GM12891 (cell line): ENCODE measurements at regions not wholly inside any gene's neighbourhood (a gene's known extent, or its start where the extent isn't known, plus 50 kb on each side); places are given as distances from the start of the nearest gene placed in this dataset.

Experiments
- DNase-seq: peaks from one replicate; pipeline ENCODE4 v3.0.0; 2011; ENCODE audit warnings: low spot score; ENCODE audit not compliant: insufficient read length
- FAIRE-seq: peaks from 2 replicates; lab custom pipeline; 2011; peaks lifted over from hg19 to GRCh38; lab: Jason Lieb, UNC
- PAX5 ChIP-seq: IDR thresholded peaks from 2 replicates; pipeline ENCODE4 v1.6.1; 2011; ENCODE audit warnings: low read length, moderate library complexity, mild to moderate bottlenecking; ENCODE audit not compliant: insufficient read depth, severe bottlenecking
- POLR2A ChIP-seq: IDR thresholded peaks from 2 replicates; pipeline ENCODE4 v1.6.1; 2011; ENCODE audit warnings: low read depth, low read length, control low read depth
- POLR2AphosphoS5 ChIP-seq: IDR thresholded peaks from 2 replicates; pipeline ENCODE4 v1.6.1; 2011; ENCODE audit warnings: low read depth, low read length, control low read depth
- POU2F2 ChIP-seq: IDR thresholded peaks from 2 replicates; pipeline ENCODE4 v1.6.1; 2011; ENCODE audit warnings: low read depth, mild to moderate bottlenecking, control low read depth, low read length, moderate library complexity
- SPI1 ChIP-seq: IDR thresholded peaks from 2 replicates; pipeline ENCODE4 v1.6.1; 2011; ENCODE audit warnings: low read depth, low read length, control low read depth
- TAF1 ChIP-seq: IDR thresholded peaks from 2 replicates; pipeline ENCODE4 v1.6.1; 2011; ENCODE audit warnings: low read depth, low read length, control low read depth

GRCh38 chr11:70933981-70934583, 318.3 kb downstream of the SHANK2 start:
- FAIRE-seq (no peak), DNase-seq (no peak)
- TF ChIP-seq POLR2AphosphoS5 (no peak), TAF1 (no peak), PAX5 (no peak), SPI1 (no peak), POLR2A (no peak)

GRCh38 chr11:70935006-70935768, 317.2 kb downstream of the SHANK2 start:
- TF ChIP-seq PAX5, result no peak
- no peak for TF ChIP-seq POLR2AphosphoS5
- no peak for TF ChIP-seq SPI1
- no peak for TF ChIP-seq POLR2A
- no peak for TF ChIP-seq POU2F2
- TF ChIP-seq TAF1, result no peak
- FAIRE-seq (no peak), DNase-seq (no peak)

- FAIRE-seq, result no peak
- no peak for DNase-seq
Observed at GRCh38 chr11:70942593-70942992, 309.8 kb downstream of the SHANK2 start.

GRCh38 chr11:70944141-70944540, 308.2 kb downstream of the SHANK2 start:
- DNase-seq (no peak), FAIRE-seq (no peak)
- no peak for TF ChIP-seq POLR2AphosphoS5
- TF ChIP-seq SPI1, result no peak

More at GRCh38 chr11:70942593-70942992, 309.8 kb downstream of the SHANK2 start:
- TF ChIP-seq POLR2A (no peak), PAX5 (no peak), SPI1 (no peak), TAF1 (no peak), POU2F2 (no peak), POLR2AphosphoS5 (no peak)

GRCh38 chr11:70944636-70945035, 307.7 kb downstream of the SHANK2 start:
- TF ChIP-seq POU2F2, result no peak
- TF ChIP-seq PAX5, result no peak
- no peak for TF ChIP-seq SPI1
- TF ChIP-seq TAF1, result no peak
- TF ChIP-seq POLR2AphosphoS5, result no peak
- TF ChIP-seq POLR2A, result no peak
- DNase-seq (no peak), FAIRE-seq (no peak)

- no peak for TF ChIP-seq POU2F2
- no peak for TF ChIP-seq POLR2AphosphoS5
- TF ChIP-seq TAF1, result no peak
- TF ChIP-seq POLR2A, result no peak
- no peak for TF ChIP-seq SPI1
- no peak for TF ChIP-seq PAX5
- DNase-seq, result no peak
- FAIRE-seq, result no peak
Observed at GRCh38 chr11:70948398-70948797, 304.0 kb downstream of the SHANK2 start.

- FAIRE-seq (no peak), DNase-seq (no peak)
- no peak for TF ChIP-seq POU2F2
- TF ChIP-seq PAX5, result no peak
- TF ChIP-seq POLR2A, result no peak
- no peak for TF ChIP-seq TAF1
- TF ChIP-seq SPI1, result no peak
- no peak for TF ChIP-seq POLR2AphosphoS5
Observed at GRCh38 chr11:70948855-70949531, 303.4 kb downstream of the SHANK2 start.

GRCh38 chr11:70951139-70951804, 301.1 kb downstream of the SHANK2 start:
- DNase-seq (no peak), FAIRE-seq (no peak)
- TF ChIP-seq PAX5 (no peak), POU2F2 (no peak), SPI1 (no peak), POLR2AphosphoS5 (no peak), TAF1 (no peak)

GRCh38 chr11:70952191-70952590, 300.2 kb downstream of the SHANK2 start:
- no peak for FAIRE-seq
- TF ChIP-seq PAX5 (no peak), POLR2AphosphoS5 (no peak), POLR2A (no peak), TAF1 (no peak)
- DNase-seq, result no peak

- TF ChIP-seq POLR2A (no peak), POU2F2 (no peak), TAF1 (no peak), PAX5 (no peak), POLR2AphosphoS5 (no peak), SPI1 (no peak)
- FAIRE-seq (no peak), DNase-seq (no peak)
Observed at GRCh38 chr11:70953720-70954119, 298.7 kb downstream of the SHANK2 start.
